K562 (cell line): ENCODE measurements at regions not wholly inside any gene's neighbourhood (a gene's known extent, or its start where the extent isn't known, plus 50 kb on each side); places are given as distances from the start of the nearest gene placed in this dataset.

Source experiments
- ADNP ChIP-seq: fragments of 200-800 bp; sonication (Bioruptor generic); IDR thresholded peaks from 2 replicates; pipeline ENCODE4 v1.6.1; 2016; ENCODE audit warnings: missing genetic modification characterization, missing compliant biosample characterization
- ARID3A ChIP-seq: IDR thresholded peaks from 2 replicates; pipeline ENCODE4 v1.6.1; 2012; ENCODE audit warnings: low read depth, low read length, improper control_type of control experiment, borderline replicate concordance
- BMI1 ChIP-seq: fragments of 150-350 bp; IDR thresholded peaks from 2 replicates; pipeline ENCODE4 v1.6.1; 2014; ENCODE audit warnings: low read length
- CHD7 ChIP-seq: fragments of 200-600 bp; sonication (generic); IDR thresholded peaks from one replicate; pipeline ENCODE4 v1.6.1; 2012; ENCODE audit warnings: mild to moderate bottlenecking, low read depth, low read length, inconsistent platforms
- ERF ChIP-seq: fragments of 450-650 bp; formaldehyde crosslinking; IDR thresholded peaks from 2 replicates; pipeline ENCODE4 v1.4.0; 2020; ENCODE audit warnings: mild to moderate bottlenecking, mixed read lengths
- GABPB2 ChIP-seq: fragments of 250-450 bp; sonication (Bioruptor Pico); conservative IDR thresholded peaks from 2 replicates; pipeline ENCODE4 v1.5.1; 2021; ENCODE audit warnings: mild to moderate bottlenecking
- IRF9 ChIP-seq: fragments of 450-650 bp; IDR thresholded peaks from 2 replicates; pipeline ENCODE4 v1.6.1; 2016; ENCODE audit warnings: missing biosample characterization, missing genetic modification characterization
- ZBTB49 ChIP-seq: sonication (generic); formaldehyde crosslinking; IDR thresholded peaks from 2 replicates; pipeline ENCODE4 v1.8.0; 2022; ENCODE audit warnings: missing genetic modification reagents, mild to moderate bottlenecking, borderline replicate concordance
- ZNF134 ChIP-seq: fragments of 250-450 bp; sonication (Bioruptor Pico); conservative IDR thresholded peaks from 2 replicates; pipeline ENCODE4 v1.4.0; 2020
- ZNF277 ChIP-seq: fragments of 250-450 bp; sonication (Bioruptor Pico); IDR thresholded peaks from 2 replicates; pipeline ENCODE4 v1.8.0; 2022; ENCODE audit warnings: inconsistent platforms, mild to moderate bottlenecking, moderate library complexity, borderline replicate concordance
- ZNF764 ChIP-seq: fragments of 250-450 bp; sonication (Bioruptor Pico); IDR thresholded peaks from 2 replicates; pipeline ENCODE4 v1.4.0; 2020; ENCODE audit warnings: low read depth, mild to moderate bottlenecking, moderate library complexity

GRCh38 chr4:123618606-123619005, 222.0 kb downstream of the SPRY1 start (continued):
- TF ChIP-seq CHD7 (no peak), ZNF277 (CRISPR knock-in tag) (no peak), IRF9 (tag) (no peak), ADNP (no peak), ARID3A (no peak), GABPB2 (CRISPR knock-in tag) (no peak), BMI1 (no peak), ZNF764 (CRISPR knock-in tag) (no peak), ZBTB49 (no peak), ERF (CRISPR knock-in tag) (no peak), ZNF134 (no peak)
